Adipocyte (in vitro differentiated cells): ENCODE measurements at regions not wholly inside any gene's neighbourhood (a gene's known extent, or its start where the extent isn't known, plus 50 kb on each side); places are given as distances from the start of the nearest gene placed in this dataset.
"Not testable (repeated sequence)": the region's sequence is repeated elsewhere in the genome, so short reads cannot be mapped to it uniquely, and the experiment has no call there.

Experiments used
- DNase-seq: peaks from one replicate; pipeline ENCODE4 v3.0.0-alpha.2; 2015; ENCODE audit warnings: low read depth
- H3K27me3 ChIP-seq: replicated peaks from 2 replicates; pipeline ENCODE4 v1.7.0; 2013; ENCODE audit warnings: mild to moderate bottlenecking, low read length, moderate library complexity; ENCODE audit not compliant: control insufficient read depth, insufficient read depth
- H3K36me3 ChIP-seq: 2 replicates; pipeline ENCODE4 v1.7.0; 2013; ENCODE audit warnings: low read length, mild to moderate bottlenecking, moderate library complexity; ENCODE audit not compliant: control insufficient read depth, insufficient read depth, severe bottlenecking
- H3K4me1 ChIP-seq: 2 replicates; pipeline ENCODE4 v1.7.0; 2013; ENCODE audit warnings: mild to moderate bottlenecking, low read length, moderate library complexity; ENCODE audit not compliant: control insufficient read depth, insufficient read depth
- H3K4me3 ChIP-seq: 2 replicates; pipeline ENCODE4 v1.7.0; 2013; ENCODE audit warnings: mild to moderate bottlenecking, low read length, moderate library complexity
- H3K9ac ChIP-seq: 2 replicates; pipeline ENCODE4 v1.7.0; 2013; ENCODE audit warnings: mild to moderate bottlenecking, low read length, moderate library complexity
- H3K9me3 ChIP-seq: 2 replicates; pipeline ENCODE4 v1.7.0; 2013; ENCODE audit warnings: mild to moderate bottlenecking, low read length, moderate library complexity; ENCODE audit not compliant: control insufficient read depth

GRCh38 chr2:150063432-150063889, 424.0 kb downstream of the RND3 start:
- H3K4me1 ChIP-seq = peaks cover 17% of the 10 kb centered on the region
- no peaks in the 10 kb centered on the region for H3K9me3 ChIP-seq
- peak; percentile 39 for DNase-seq
- H3K27me3 ChIP-seq = no peaks in the 10 kb centered on the region
- H3K9ac ChIP-seq = no peak overlapping the region
- H3K36me3 ChIP-seq = no peaks in the 10 kb centered on the region
- no peak overlapping the region for H3K4me3 ChIP-seq

- DNase-seq = peak; percentile 30
- Histone ChIP-seq H3K9ac (no peak overlapping the region), H3K27me3 (no peaks in the 10 kb centered on the region), H3K4me3 (no peak overlapping the region), H3K36me3 (no peaks in the 10 kb centered on the region), H3K4me1 (peaks cover 17% of the 10 kb centered on the region), H3K9me3 (no peaks in the 10 kb centered on the region)
These were observed 425.1 kb downstream of the RND3 start for GRCh38 chr2:150062416-150062815.

DNA sequence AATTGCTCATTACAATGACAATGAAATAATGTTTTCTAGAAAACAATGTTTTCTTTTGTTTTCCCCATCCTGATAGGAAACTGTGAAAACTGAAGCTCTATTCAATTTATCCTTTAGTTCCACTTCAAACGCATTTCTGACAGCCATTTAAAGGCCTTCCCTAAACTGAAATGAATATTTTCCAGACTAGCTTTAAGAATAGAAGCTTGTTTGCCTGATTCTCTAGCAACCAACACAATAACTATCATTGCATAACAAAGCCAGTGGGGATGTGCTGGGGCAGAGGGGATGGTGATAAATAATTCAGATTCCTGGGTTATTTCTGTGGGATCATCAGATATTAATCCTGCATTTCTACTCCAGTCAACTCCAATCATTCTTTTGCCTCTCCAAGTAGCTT, 427.1 kb downstream of the RND3 start:
- Histone ChIP-seq H3K9me3 (no peaks in the 10 kb centered on the region), H3K4me3 (no peak overlapping the region), H3K36me3 (no peaks in the 10 kb centered on the region), H3K9ac (no peak overlapping the region), H3K27me3 (no peaks in the 10 kb centered on the region), H3K4me1 (peaks cover 17% of the 10 kb centered on the region)
- no peak for DNase-seq

- not testable (repeated sequence) for H3K4me3 ChIP-seq, H3K9me3 ChIP-seq, DNase-seq, H3K27me3 ChIP-seq, H3K9ac ChIP-seq, H3K36me3 ChIP-seq
- H3K4me1 ChIP-seq = peaks cover 17% of the 10 kb centered on the region
These were observed 427.8 kb downstream of the RND3 start for GRCh38 chr2:150059676-150060075.

DNA sequence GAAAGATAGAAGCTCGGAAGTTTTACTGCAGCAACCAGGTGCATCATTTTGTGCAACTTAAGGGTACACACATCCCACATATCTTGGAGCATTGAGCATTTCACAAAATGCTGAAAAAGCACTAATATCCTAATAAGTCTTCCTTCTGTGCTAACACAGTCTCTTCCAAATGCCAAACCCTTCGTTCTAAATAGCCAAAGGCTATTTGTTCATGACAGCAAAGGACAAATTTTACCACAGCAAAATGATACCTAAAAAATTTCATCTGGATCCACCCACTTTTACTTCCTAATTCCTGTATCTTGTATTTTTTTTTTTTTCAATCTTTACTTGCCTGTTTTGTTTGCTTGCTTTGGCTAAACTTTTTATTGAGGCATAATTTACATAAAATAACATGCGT, 435.0 kb downstream of the RND3 start:
- no peak overlapping the region for H3K4me3 ChIP-seq
- no peak overlapping the region for H3K9ac ChIP-seq
- no peak for DNase-seq
- H3K36me3 ChIP-seq = no peaks in the 10 kb centered on the region
- no peaks in the 10 kb centered on the region for H3K27me3 ChIP-seq
- H3K9me3 ChIP-seq = no peaks in the 10 kb centered on the region
- no peaks in the 10 kb centered on the region for H3K4me1 ChIP-seq

DNA sequence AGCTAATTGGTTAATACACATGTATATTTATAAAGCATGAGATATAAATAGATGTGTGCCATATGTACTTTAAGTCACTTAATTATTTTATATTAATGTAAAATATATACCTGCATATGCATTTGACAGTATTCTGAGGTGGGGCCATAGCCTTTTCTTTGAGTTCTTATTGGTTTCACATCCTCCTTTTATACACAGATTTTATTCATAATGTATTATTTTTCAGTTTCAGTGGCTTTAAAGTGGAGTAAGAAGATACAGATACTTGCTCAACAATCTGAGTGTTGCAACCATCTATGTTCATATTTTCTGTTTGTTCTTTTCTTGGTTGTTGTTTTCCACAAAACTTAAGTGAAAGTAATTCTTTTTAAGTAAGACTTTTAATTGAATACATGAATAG, 436.5 kb downstream of the RND3 start:
- Histone ChIP-seq H3K4me1 (peaks cover 4% of the 10 kb centered on the region), H3K27me3 (no peaks in the 10 kb centered on the region), H3K36me3 (no peaks in the 10 kb centered on the region), H3K9me3 (no peaks in the 10 kb centered on the region), H3K4me3 (no peak overlapping the region), H3K9ac (no peak overlapping the region)
- peak; percentile 39 for DNase-seq

- H3K9ac ChIP-seq = no peak overlapping the region
- DNase-seq = no peak
- H3K27me3 ChIP-seq = no peaks in the 10 kb centered on the region
- H3K9me3 ChIP-seq = no peaks in the 10 kb centered on the region
- peaks cover 6% of the 10 kb centered on the region for H3K4me1 ChIP-seq
- no peak overlapping the region for H3K4me3 ChIP-seq
- no peaks in the 10 kb centered on the region for H3K36me3 ChIP-seq
These were observed 437.4 kb downstream of the RND3 start for GRCh38 chr2:150050036-150050435.

DNA sequence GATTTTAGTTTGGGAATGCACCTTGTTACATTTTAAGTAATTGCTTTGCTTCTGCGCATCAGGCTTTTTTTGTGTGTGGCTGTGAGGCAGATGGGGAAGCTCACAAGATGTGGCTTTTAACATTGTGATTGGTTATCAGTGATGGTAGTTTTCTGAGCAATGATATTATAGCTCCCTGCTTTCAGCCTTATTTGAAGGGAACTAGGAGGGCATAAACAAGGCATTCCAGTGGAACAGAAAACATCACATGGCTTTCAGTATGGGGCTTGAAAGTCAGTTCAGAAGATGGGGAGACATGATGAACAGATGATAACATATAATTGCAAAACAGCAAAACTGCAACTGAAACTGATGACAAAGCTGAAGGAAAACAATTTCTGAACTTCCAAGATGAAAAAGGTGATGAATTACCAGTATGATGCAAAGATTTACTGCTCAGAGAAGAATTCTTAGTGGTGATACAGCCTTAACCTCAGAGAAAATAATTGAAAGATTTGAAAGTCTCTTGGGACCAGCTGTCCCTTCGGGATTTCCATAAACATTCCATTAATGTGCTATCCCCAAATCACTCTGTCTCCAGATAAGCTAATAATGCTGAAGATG, 439.7 kb downstream of the RND3 start:
- H3K9me3 ChIP-seq = no peaks in the 10 kb centered on the region
- H3K4me3 ChIP-seq = no peak overlapping the region
- no peak overlapping the region for H3K9ac ChIP-seq
- H3K27me3 ChIP-seq = no peaks in the 10 kb centered on the region
- no peaks in the 10 kb centered on the region for H3K36me3 ChIP-seq
- H3K4me1 ChIP-seq = peaks cover 6% of the 10 kb centered on the region
- no peak for DNase-seq

DNA sequence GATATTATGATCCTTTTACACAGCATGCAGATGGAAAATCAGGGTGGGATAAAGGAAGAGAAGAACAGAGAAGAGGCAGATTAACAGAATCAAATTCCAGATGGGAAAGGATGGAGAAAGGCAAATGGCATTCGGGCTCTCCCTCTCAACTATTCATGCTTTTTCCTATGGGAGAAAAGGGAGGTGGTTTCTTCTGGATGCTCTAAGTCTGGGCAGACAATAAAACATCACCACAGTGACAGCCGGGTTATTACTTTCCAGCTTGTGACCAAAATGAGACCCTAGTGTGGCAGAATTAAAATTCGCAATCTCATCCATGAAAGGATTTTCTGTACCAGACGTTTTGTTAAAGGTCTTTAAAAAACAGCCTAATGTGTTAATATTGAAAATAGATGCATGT, 440.7 kb downstream of the RND3 start:
- no peaks in the 10 kb centered on the region for H3K9me3 ChIP-seq
- no peak for DNase-seq

GRCh38 chr2:150046211-150046610, 441.3 kb downstream of the RND3 start:
- peaks cover 6% of the 10 kb centered on the region for H3K4me1 ChIP-seq
- H3K9me3 ChIP-seq = no peaks in the 10 kb centered on the region
- peak; percentile 50 for DNase-seq

More for the DNA sequence above, 440.7 kb downstream of the RND3 start:
- H3K4me1 ChIP-seq = peaks cover 6% of the 10 kb centered on the region
- H3K4me3 ChIP-seq = peak overlapping the region; percentile 76
- H3K27me3 ChIP-seq = no peaks in the 10 kb centered on the region
- H3K36me3 ChIP-seq = no peaks in the 10 kb centered on the region
- H3K9ac ChIP-seq = peak overlapping the region; percentile 27

DNA sequence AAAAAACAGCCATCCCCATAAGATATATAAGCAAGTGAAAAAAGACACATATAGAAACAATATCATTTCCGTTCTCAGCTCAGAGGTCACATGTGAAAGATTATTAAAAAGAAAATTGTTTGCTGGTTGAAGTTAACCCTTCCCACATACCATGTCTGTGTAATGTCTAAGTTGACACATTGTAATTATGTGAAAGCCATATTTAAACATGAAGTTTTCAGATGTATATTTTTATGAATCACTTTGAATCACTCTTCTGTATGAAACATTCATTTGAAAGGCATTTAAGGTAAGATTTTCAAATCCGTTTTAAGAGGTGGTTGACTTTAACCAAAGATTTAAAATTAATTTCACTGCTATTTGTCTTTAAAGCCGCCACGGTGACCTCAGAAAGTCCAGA, 441.9 kb downstream of the RND3 start:
- Histone ChIP-seq H3K9ac (no peak overlapping the region), H3K27me3 (no peaks in the 10 kb centered on the region), H3K9me3 (no peaks in the 10 kb centered on the region), H3K36me3 (no peaks in the 10 kb centered on the region), H3K4me3 (no peak overlapping the region), H3K4me1 (peaks cover 6% of the 10 kb centered on the region)
- DNase-seq = no peak

More at GRCh38 chr2:150046211-150046610, 441.3 kb downstream of the RND3 start:
- Histone ChIP-seq H3K4me3 (peak overlapping the region; percentile 76), H3K9ac (peak overlapping the region; percentile 27), H3K36me3 (no peaks in the 10 kb centered on the region), H3K27me3 (no peaks in the 10 kb centered on the region)

GRCh38 chr2:150043172-150043500, 444.3 kb downstream of the RND3 start:
- Histone ChIP-seq H3K9ac (no peak overlapping the region), H3K36me3 (no peaks in the 10 kb centered on the region), H3K4me3 (no peak overlapping the region), H3K4me1 (peaks cover 6% of the 10 kb centered on the region), H3K27me3 (no peaks in the 10 kb centered on the region), H3K9me3 (no peaks in the 10 kb centered on the region)
- DNase-seq = no peak
